Fibroblast of pulmonary artery (primary cell): ENCODE measurements at regions not wholly inside any gene's neighbourhood (a gene's known extent, or its start where the extent isn't known, plus 50 kb on each side); places are given as distances from the start of the nearest gene placed in this dataset.

Source experiments
- DNase-seq: peaks from one replicate; pipeline ENCODE4 v3.0.0-alpha.2; 2010; ENCODE audit warnings: low read depth
- H3K4me3 ChIP-seq: replicated peaks from 2 replicates; pipeline ENCODE4 v1.5.1; 2011; ENCODE audit warnings: low read depth, mild to moderate bottlenecking, control low read depth, low read length, moderate library complexity
- TF ChIP-seq, protein P1 (sequence below): IDR thresholded peaks from 2 replicates; pipeline ENCODE4 v1.5.1; 2011; ENCODE audit warnings: mild to moderate bottlenecking, control low read depth, low read length, inconsistent platforms; ENCODE audit errors: missing control alignments

DNA sequence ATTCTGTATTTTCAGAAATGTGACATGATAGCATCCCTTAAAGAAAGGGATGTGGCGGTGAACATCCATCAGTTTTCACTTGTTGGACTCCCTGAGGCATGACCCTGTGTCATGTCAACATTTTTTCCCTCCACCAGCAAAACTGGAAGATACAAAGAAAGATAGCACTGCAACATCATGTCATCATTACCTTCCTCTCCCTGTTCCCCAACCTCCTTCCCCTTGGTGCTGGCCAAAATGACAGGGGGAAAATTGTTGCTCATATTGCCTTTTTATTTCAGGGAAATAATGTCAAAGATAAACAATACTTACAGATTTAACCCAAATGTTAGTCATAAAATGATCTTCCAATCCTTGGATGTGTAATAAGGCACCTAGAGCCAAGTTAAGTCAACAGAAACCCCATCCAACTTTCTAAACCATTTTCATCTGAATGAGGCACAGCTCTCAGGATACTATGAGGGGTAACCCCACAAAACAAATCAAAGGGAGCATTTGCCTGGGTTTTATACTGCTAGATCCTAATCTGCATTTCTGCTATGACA lies 644.3 kb downstream of the ACTL7B start:
- no peak overlapping the region for H3K4me3 ChIP-seq
- no peak for DNase-seq
- TF ChIP-seq, protein P1, sequence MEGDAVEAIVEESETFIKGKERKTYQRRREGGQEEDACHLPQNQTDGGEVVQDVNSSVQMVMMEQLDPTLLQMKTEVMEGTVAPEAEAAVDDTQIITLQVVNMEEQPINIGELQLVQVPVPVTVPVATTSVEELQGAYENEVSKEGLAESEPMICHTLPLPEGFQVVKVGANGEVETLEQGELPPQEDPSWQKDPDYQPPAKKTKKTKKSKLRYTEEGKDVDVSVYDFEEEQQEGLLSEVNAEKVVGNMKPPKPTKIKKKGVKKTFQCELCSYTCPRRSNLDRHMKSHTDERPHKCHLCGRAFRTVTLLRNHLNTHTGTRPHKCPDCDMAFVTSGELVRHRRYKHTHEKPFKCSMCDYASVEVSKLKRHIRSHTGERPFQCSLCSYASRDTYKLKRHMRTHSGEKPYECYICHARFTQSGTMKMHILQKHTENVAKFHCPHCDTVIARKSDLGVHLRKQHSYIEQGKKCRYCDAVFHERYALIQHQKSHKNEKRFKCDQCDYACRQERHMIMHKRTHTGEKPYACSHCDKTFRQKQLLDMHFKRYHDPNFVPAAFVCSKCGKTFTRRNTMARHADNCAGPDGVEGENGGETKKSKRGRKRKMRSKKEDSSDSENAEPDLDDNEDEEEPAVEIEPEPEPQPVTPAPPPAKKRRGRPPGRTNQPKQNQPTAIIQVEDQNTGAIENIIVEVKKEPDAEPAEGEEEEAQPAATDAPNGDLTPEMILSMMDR = no peak

DNA sequence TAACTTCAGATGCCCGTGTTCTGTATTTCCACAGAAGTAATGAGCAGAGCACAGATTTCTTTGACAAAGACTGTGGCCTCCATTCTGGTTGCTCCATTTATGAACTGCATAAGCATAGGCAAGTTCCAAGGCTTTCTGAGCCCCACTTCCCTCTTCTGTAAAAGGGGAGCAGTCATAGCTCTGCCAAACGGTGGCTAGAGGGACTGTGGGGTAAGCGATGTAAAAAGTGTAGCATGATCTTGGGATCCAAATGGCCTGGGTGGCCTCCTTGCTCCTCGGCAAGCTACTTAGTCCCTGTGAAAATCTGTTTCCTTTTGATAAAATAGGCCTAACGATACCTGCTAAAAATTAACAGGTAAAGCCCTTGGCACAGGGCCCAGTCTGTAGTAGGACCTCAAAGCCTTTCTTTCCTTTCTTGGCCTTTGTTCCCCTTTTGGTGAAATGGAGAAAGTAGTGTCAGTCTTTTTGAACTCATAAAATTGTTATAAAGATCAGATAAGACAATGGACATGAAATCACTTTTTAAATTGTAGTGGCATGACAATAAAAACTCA lies 646.6 kb downstream of the ACTL7B start:
- H3K4me3 ChIP-seq = no peak overlapping the region
- TF ChIP-seq, protein P1 = no peak
- no peak for DNase-seq

DNA sequence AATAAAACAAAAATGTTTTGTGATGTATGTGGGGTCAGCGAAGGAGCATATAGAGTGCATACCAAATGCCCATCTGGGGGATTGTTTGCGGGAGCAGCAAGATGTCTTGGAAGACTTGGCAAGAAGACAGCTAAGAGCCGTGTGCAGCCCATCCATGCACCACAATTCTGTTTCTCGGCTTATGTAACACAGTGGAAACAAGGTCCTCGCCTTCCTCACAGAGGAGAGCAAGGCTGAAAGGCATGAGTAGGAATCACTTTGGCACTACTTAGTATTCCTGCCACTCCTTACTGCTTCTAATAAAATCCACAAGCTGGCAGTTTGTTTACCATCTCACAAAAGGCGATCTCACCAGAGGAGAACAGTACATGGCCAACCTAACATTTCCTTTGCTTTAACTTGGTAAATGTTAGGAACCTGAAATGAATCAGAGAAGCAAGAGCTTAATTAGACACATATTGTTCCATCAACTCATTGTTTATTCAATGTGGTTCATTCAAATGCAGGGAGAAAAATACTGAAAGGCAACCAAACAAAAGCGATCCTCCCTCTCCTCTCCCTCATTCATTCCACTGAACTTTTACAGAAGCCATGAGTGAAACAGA lies 648.1 kb downstream of the ACTL7B start:
- H3K4me3 ChIP-seq = no peak overlapping the region
- no peak for DNase-seq
- TF ChIP-seq, protein P1 = no peak

DNA sequence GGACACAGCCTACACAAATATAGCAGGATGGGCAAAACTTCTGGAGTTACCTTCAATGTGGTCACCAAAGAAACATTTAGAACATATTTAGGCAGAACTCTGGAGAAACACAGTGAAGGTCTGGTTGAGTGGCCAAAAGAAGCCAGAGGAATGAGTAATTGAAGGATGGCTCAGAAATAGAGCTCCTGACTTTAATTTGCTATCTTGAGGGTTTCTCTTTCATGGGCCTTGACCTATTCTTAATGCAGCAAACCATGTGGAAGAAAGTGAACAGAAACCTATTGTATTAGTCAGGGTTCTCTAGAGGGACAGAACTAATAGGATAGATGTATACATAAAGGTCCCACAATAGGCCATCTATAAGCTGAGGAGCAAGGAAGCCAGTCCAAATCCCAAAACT lies 650.5 kb downstream of the ACTL7B start:
- TF ChIP-seq, protein P1 = no peak
- H3K4me3 ChIP-seq = no peak overlapping the region
- no peak for DNase-seq

DNA sequence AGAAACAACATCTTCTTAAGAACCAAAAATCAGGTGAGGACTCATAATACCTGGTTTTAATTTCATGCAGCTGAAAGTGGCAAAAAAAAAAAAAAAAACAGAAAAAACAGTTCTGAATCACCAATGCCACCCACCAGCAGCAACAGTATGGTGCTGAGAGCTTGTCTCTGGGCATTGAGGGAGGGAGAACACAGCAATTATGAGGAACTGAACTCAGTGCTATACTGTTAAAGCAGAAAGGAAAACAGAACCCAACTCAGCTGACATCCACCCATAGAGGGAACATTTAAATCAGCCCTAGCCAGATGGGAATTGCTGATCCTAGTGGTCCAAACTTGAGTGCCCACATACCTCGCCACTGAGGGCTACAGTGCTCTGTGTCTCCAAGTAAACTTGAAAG lies 657.9 kb downstream of the ACTL7B start:
- TF ChIP-seq, protein P1 = no peak
- DNase-seq = no peak
- no peak overlapping the region for H3K4me3 ChIP-seq

DNA sequence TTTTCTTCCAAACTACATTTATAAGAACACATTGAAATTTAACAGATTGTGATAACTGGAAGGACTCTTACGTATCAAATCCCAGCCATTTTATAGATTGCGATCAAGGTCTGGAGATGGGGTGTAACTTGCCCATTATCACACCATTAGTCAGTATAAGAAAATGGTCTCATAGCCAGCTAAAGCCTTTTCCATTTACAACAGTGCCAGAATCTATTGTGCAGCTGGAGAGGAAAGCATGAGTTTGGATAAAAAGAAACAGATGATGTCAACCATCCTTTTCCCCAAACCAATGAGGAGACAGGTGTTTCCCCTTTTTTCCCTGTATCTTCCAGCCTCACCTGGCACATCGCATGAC lies 658.8 kb downstream of the ACTL7B start:
- no peak for DNase-seq
- TF ChIP-seq, protein P1 = no peak
- H3K4me3 ChIP-seq = no peak overlapping the region
